CD4-positive, alpha-beta memory T cell (primary cell): ENCODE measurements at regions not wholly inside any gene's neighbourhood (a gene's known extent, or its start where the extent isn't known, plus 50 kb on each side); places are given as distances from the start of the nearest gene placed in this dataset.

Experiments used
- CTCF ChIA-PET: fragments of 350-600 bp; sonication (Branson Sonifier 250); formaldehyde crosslinking; loops from one replicate; lab custom pipeline; 2021; ENCODE audit warnings: inconsistent platforms; ENCODE audit not compliant: partially characterized antibody; lab: Charles Lee
- POLR2A ChIA-PET: fragments of 350-600 bp; sonication (Branson Sonifier 250); formaldehyde crosslinking; loops from one replicate; lab custom pipeline; 2021; ENCODE audit not compliant: partially characterized antibody; lab: Charles Lee
- DNase-seq, 5 donors: peaks; one replicate each; pipeline versions ENCODE4 v3.0.0 to v3.0.0-alpha.2; 2020 to 2022; ENCODE audit warnings: mixed read lengths in 1 of 5
- H3K27ac ChIP-seq: one replicate; pipeline ENCODE4 v1.7.0; 2013; ENCODE audit warnings: low read depth, low read length
- H3K27me3 ChIP-seq: 2 replicates; pipeline ENCODE4 v1.7.0; 2013; ENCODE audit warnings: mild to moderate bottlenecking, low read length, moderate library complexity; ENCODE audit not compliant: insufficient read depth
- H3K36me3 ChIP-seq: 2 replicates; pipeline ENCODE4 v1.7.0; 2013; ENCODE audit warnings: mild to moderate bottlenecking, low read length, moderate library complexity; ENCODE audit not compliant: insufficient read depth
- H3K4me1 ChIP-seq: 2 replicates; pipeline ENCODE4 v1.7.0; 2013; ENCODE audit warnings: mild to moderate bottlenecking, low read length, moderate library complexity; ENCODE audit not compliant: insufficient read depth
- H3K4me3 ChIP-seq, 2 donors: one replicate each; pipeline ENCODE4 v1.7.0; 2013; ENCODE audit warnings: low read length in 2 of 2, mild to moderate bottlenecking in 1 of 2
- H3K9me3 ChIP-seq, 2 donors: one replicate each; pipeline ENCODE4 v1.7.0; 2013; ENCODE audit warnings: low read length in 2 of 2, control low read depth in 1 of 2; ENCODE audit not compliant: control insufficient read depth in 1 of 2
- H3K27ac Mint-ChIP-seq, 7 donors: one replicate each; pipeline ENCODE4 v1.8.0; 2020 to 2021; ENCODE audit warnings: mixed read lengths in 7 of 7, mild to moderate bottlenecking in 6 of 7, inconsistent platforms in 3 of 7, moderate library complexity in 3 of 7
- H3K27me3 Mint-ChIP-seq, 2 donors: one replicate each; pipeline ENCODE4 v1.8.0; 2020 to 2021; ENCODE audit warnings: mixed read lengths in 2 of 2
- H3K36me3 Mint-ChIP-seq, 2 donors: one replicate each; pipeline ENCODE4 v1.8.0; 2020 to 2021; ENCODE audit warnings: mixed read lengths in 2 of 2, inconsistent platforms in 1 of 2, mild to moderate bottlenecking in 1 of 2
- H3K4me1 Mint-ChIP-seq, 4 donors: one replicate each; pipeline ENCODE4 v1.8.0; 2020 to 2021; ENCODE audit warnings: mixed read lengths in 4 of 4, mild to moderate bottlenecking in 1 of 4
- H3K4me3 Mint-ChIP-seq, 8 donors: one replicate each; pipeline ENCODE4 v1.8.0; 2020 to 2021; ENCODE audit warnings: mixed read lengths in 8 of 8, mild to moderate bottlenecking in 7 of 8, moderate library complexity in 6 of 8, inconsistent platforms in 3 of 8
- H3K9me3 Mint-ChIP-seq, 8 donors: one replicate each; pipeline ENCODE4 v1.8.0; 2020 to 2021; ENCODE audit warnings: mixed read lengths in 8 of 8, mild to moderate bottlenecking in 5 of 8, inconsistent platforms in 3 of 8, moderate library complexity in 1 of 8
- intact Hi-C: fragments of 100-400 bp; cut with micrococcal nuclease; formaldehyde crosslinking; loops from one replicate; pipeline ENCODE4 v1.15.1; 2023

DNA sequence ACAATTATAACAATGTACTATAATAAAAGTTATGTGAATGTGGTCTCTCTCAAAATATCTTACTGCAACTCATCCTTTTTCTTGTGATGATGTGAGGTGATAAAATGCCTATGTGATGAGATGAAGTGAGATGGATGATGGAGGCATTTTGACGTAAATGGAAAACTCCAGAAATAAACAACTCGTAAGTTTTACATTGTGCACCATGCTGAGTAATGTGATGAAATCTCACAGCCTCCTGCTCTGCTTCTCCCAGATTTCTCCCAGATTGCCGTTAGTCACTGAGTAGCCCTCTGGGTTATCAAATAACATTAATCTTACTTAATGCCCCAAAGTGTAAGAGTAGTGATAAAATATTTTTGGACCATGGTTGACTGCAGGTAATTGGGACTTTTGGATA lies 64.8 kb upstream of the SLCO2A1 start:
- Histone ChIP-seq H3K4me1 (no peaks in the 10 kb centered on the region), H3K4me3 (no peak overlapping the region), H3K27me3 (no peaks in the 10 kb centered on the region), H3K9me3 (no peaks in the 10 kb centered on the region), H3K27ac (no peak overlapping the region), H3K36me3 (no peaks in the 10 kb centered on the region)
- DNase-seq, result no peak
- peaks cover 0 to 4% of the 10 kb centered on the region in 2 donors for H3K36me3 Mint-ChIP-seq
- H3K4me3 Mint-ChIP-seq, result no peak overlapping the region
- no peaks in the 10 kb centered on the region for H3K4me1 Mint-ChIP-seq
- no peak overlapping the region for H3K27ac Mint-ChIP-seq
- no peaks in the 10 kb centered on the region for H3K27me3 Mint-ChIP-seq
- intact Hi-C loops, result no loop called here
- ChIA-PET CTCF (no interaction called here), POLR2A (no interaction called here)
- peaks cover 0 to 34% (median 24%) of the 10 kb centered on the region in 8 donors for H3K9me3 Mint-ChIP-seq

DNA sequence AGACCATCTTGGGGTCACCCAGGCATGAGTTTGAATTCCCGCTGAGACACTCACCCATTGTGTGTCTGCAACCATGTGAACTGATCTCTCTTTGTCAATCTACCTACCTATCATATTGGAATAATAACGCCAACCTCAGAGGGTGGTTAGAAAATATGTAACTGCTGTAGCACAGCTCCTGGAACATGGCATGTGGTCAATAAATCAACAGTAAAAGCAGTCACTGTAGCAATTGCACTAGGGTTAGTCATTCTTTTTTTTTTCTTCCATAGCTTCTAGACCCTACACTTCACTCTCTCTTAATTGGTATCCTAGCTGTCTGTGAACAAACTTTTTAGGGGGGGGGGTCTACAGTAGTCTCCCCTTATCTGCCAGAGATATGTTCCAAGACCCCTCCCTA lies 64.2 kb upstream of the SLCO2A1 start:
- Histone ChIP-seq H3K4me1 (no peaks in the 10 kb centered on the region), H3K36me3 (no peaks in the 10 kb centered on the region), H3K4me3 (no peak overlapping the region), H3K9me3 (no peaks in the 10 kb centered on the region), H3K27me3 (no peaks in the 10 kb centered on the region), H3K27ac (no peak overlapping the region)
- intact Hi-C loops, result no loop called here
- peaks cover 0 to 4% of the 10 kb centered on the region in 2 donors for H3K36me3 Mint-ChIP-seq
- ChIA-PET CTCF (no interaction called here), POLR2A (interaction anchor here (0.6 kb wide), 1 partner anchor 658 kb away, joined by 3 read pairs; no protein-coding TSS in a partner anchor)
- peaks cover 0 to 31% (median 22%) of the 10 kb centered on the region in 8 donors for H3K9me3 Mint-ChIP-seq
- H3K27ac Mint-ChIP-seq, result no peak overlapping the region
- no peak for DNase-seq
- H3K27me3 Mint-ChIP-seq, result no peaks in the 10 kb centered on the region
- H3K4me1 Mint-ChIP-seq, result no peaks in the 10 kb centered on the region
- no peak overlapping the region for H3K4me3 Mint-ChIP-seq

DNA sequence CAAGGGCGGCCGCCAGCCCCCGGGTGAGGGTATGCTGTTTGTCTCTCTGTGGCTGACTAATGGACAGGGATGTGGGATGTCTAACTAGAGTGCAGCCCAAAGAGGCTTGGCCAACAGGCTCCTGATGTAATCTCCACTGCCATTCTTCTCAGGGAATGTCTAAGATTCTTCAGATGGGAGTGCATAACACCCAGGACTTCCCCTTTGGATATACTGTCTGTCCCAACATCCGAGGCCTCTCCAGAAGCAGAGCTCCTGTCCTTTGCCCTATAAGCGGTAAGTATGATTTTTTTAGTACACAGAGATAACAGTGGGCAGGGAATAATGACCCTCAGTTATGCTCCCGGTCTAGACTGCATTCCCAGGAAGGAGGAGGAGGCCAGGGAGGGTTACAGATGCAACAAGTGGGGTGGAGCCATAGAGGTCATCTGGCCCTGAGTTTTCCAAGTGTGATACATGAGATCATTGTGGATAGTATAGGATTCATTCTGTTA lies 62.5 kb upstream of the SLCO2A1 start:
- H3K27ac Mint-ChIP-seq, result no peak overlapping the region
- Histone ChIP-seq H3K27ac (no peak overlapping the region), H3K9me3 (no peaks in the 10 kb centered on the region), H3K4me3 (no peak overlapping the region), H3K36me3 (no peaks in the 10 kb centered on the region), H3K4me1 (no peaks in the 10 kb centered on the region), H3K27me3 (no peaks in the 10 kb centered on the region)
- intact Hi-C loops, result no loop called here
- CTCF ChIA-PET, result no interaction called here
- H3K27me3 Mint-ChIP-seq, result no peaks in the 10 kb centered on the region
- POLR2A ChIA-PET, result no interaction called here
- no peak for DNase-seq
- no peaks in the 10 kb centered on the region for H3K4me1 Mint-ChIP-seq
- no peak overlapping the region for H3K4me3 Mint-ChIP-seq
- H3K36me3 Mint-ChIP-seq, result peaks cover 0 to 4% of the 10 kb centered on the region in 2 donors
- peaks cover 0 to 23% (median 15%) of the 10 kb centered on the region in 8 donors for H3K9me3 Mint-ChIP-seq

DNA sequence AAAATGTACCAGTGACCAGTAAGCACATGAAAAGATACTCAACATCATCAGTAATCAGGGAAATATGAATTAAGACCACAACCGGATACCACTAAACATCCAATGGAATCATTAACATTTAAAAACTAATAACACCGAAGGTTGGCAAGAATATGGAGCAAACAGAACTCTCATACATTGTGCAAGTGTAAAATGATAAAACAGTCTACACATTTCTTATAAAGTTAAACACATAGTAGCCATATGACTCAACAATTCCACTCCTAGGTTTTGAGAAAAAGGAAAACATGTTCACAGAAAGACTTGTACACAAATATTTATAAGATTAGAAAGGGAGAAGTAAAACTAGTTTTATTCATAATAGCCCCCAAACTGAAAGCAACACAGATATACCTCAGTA lies 60.3 kb upstream of the SLCO2A1 start:
- H3K36me3 ChIP-seq, result no peaks in the 10 kb centered on the region
- H3K9me3 ChIP-seq, result no peaks in the 10 kb centered on the region
- intact Hi-C loops, result no loop called here
- no peak for DNase-seq
- no peaks in the 10 kb centered on the region for H3K4me1 ChIP-seq
- H3K27ac Mint-ChIP-seq, result no peak overlapping the region
- H3K27me3 Mint-ChIP-seq, result no peaks in the 10 kb centered on the region
- H3K27ac ChIP-seq, result no peak overlapping the region
- H3K36me3 Mint-ChIP-seq, result peaks cover 0 to 4% of the 10 kb centered on the region in 2 donors
- H3K4me3 ChIP-seq, result no peak overlapping the region
- CTCF ChIA-PET, result no interaction called here
- H3K27me3 ChIP-seq, result no peaks in the 10 kb centered on the region
- no peaks in the 10 kb centered on the region for H3K4me1 Mint-ChIP-seq
- POLR2A ChIA-PET, result no interaction called here
- H3K9me3 Mint-ChIP-seq, result peaks cover 0 to 17% (median 6%) of the 10 kb centered on the region in 8 donors
- H3K4me3 Mint-ChIP-seq, result no peak overlapping the region

DNA sequence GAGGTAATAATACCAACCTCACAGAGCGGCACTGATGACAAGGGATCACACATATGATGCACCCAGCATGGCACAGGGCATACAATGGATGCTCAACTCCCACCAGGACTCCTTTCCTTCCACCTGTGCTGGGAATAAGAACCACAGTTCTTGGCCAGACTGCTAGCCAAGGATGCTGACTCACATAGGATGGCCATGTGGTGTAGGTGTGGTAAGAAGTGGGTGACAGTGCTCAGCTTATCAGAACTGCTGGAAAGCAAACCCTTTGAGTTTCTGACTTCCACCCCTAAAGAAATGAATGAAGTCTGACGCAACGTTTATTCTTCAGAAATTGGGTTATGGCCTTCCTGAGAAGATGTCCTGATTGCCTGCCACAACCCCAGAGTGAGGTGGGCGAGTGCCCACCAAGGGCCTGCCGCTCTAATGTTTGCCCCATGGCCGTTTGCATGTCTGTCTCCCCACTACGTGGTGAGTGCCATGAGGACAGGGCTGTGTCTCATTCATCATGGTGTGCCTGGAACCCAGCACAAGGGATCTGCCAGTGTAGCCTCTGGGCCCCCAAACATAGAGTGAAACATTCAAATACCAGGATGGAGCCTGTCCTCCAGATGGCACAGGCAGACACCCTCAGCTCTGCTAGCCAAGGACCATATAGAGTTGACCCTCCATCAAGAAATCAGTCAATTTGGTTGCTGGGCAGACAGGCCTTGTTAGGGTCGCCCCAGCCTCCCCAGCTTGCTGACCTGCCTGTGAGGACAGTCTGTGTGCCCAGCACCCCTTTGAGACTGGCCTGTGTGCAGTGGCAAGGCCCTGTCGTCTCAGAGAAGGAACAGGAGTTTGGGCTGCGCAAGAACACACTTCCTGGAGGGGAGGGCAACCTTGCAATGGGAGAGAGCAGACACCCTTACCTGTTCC lies 57.6 kb upstream of the SLCO2A1 start:
- Mint-ChIP-seq H3K4me1 (no peaks in the 10 kb centered on the region), H3K27me3 (no peaks in the 10 kb centered on the region), H3K4me3 (no peak overlapping the region), H3K9me3 (peaks cover 0 to 8% (median 3%) of the 10 kb centered on the region in 8 donors), H3K36me3 (no peaks in the 10 kb centered on the region), H3K27ac (no peak overlapping the region)
- H3K4me3 ChIP-seq, result no peak overlapping the region
- intact Hi-C loops, result no loop called here
- POLR2A ChIA-PET, result no interaction called here
- no peak for DNase-seq
- H3K9me3 ChIP-seq, result no peaks in the 10 kb centered on the region
- CTCF ChIA-PET, result no interaction called here
- no peak overlapping the region for H3K27ac ChIP-seq
- H3K27me3 ChIP-seq, result no peaks in the 10 kb centered on the region
- H3K36me3 ChIP-seq, result no peaks in the 10 kb centered on the region
- no peaks in the 10 kb centered on the region for H3K4me1 ChIP-seq

DNA sequence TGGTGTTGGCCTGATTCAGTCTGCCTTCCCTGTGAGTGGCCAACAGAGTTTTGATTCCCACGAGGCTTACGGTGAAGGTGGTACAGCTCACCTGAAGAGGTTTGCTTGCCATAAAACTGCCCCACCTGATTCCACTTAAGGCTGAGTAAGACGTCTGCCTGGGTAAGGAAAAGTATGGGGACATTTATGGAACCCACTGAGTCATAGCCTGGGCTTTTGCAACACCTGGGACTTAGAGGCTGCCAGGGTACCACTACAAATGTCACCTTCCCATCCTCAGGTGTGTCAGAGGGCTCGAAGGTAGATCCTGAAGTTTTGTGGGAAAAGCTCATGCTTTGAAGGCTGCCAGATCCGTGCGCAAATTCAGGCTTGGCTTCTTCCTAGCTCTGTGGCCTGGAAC lies 56.9 kb upstream of the SLCO2A1 start:
- no peak for DNase-seq
- Histone ChIP-seq H3K4me3 (no peak overlapping the region), H3K27me3 (no peaks in the 10 kb centered on the region), H3K9me3 (no peaks in the 10 kb centered on the region), H3K4me1 (no peaks in the 10 kb centered on the region), H3K36me3 (no peaks in the 10 kb centered on the region), H3K27ac (no peak overlapping the region)
- H3K4me3 Mint-ChIP-seq, result no peak overlapping the region
- peaks cover 0 to 8% (median 3%) of the 10 kb centered on the region in 8 donors for H3K9me3 Mint-ChIP-seq
- no peak overlapping the region for H3K27ac Mint-ChIP-seq
- intact Hi-C loops, result no loop called here
- POLR2A ChIA-PET, result no interaction called here
- CTCF ChIA-PET, result no interaction called here
- no peaks in the 10 kb centered on the region for H3K27me3 Mint-ChIP-seq
- no peaks in the 10 kb centered on the region for H3K36me3 Mint-ChIP-seq
- H3K4me1 Mint-ChIP-seq, result no peaks in the 10 kb centered on the region

DNA sequence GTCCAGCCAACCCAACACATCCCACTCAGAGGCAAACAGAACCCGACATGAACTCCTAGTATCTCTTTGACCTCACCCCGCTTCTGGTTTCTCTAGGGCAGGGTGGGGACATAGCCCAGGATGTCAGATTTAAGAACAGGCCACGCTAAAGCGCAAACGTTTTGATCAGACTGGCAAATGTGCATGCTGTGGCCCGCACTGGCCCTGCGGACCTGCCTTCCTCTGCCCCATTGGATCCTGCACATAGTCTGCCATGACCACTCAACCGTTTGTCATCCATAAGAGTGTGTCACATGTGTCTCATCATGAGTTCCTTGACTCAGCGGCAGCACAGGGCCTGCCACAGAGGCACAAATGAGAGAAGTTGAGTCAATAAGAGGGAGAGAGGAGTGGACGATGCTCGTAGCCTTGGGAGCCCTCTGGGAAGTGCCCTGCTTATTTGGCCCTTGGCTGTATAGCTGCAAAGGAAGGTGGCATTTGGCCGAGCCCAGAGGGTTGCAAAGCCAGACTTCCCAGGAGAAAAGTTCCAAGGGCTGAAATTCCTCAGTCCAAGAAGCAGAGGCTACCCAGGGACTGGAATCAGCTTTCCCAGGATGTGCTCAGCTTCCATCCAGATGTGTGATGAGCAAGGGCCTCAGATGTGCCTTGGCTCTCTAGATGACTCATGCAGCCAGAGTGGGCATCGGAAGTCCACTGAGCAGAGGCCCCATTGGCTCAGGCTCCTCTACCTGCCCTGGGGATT lies 55.5 kb upstream of the SLCO2A1 start:
- H3K9me3 ChIP-seq, result no peaks in the 10 kb centered on the region
- no peaks in the 10 kb centered on the region for H3K27me3 ChIP-seq
- no peak overlapping the region for H3K27ac Mint-ChIP-seq
- CTCF ChIA-PET, result no interaction called here
- no peak for DNase-seq
- no peaks in the 10 kb centered on the region for H3K36me3 ChIP-seq
- no peak overlapping the region for H3K4me3 Mint-ChIP-seq
- intact Hi-C loops, result no loop called here
- POLR2A ChIA-PET, result no interaction called here
- no peaks in the 10 kb centered on the region for H3K4me1 Mint-ChIP-seq
- no peak overlapping the region for H3K4me3 ChIP-seq
- H3K9me3 Mint-ChIP-seq, result peaks cover 0 to 8% (median 3%) of the 10 kb centered on the region in 8 donors
- H3K27ac ChIP-seq, result no peak overlapping the region
- no peaks in the 10 kb centered on the region for H3K27me3 Mint-ChIP-seq
- no peaks in the 10 kb centered on the region for H3K36me3 Mint-ChIP-seq
- no peaks in the 10 kb centered on the region for H3K4me1 ChIP-seq
